SK-N-SH (cell line): ENCODE measurements at regions not wholly inside any gene's neighbourhood (a gene's known extent, or its start where the extent isn't known, plus 50 kb on each side); places are given as distances from the start of the nearest gene placed in this dataset.

Experiments used
- CTCF ChIA-PET: fragments of 300-600, 350-600 bp; formaldehyde crosslinking; extraction: SDS; loops from one replicate; lab custom pipeline; 2021; lab: Yijun Ruan, JAX
- POLR2A ChIA-PET: fragments of 350-600 bp; sonication (Branson Sonifier 250); formaldehyde crosslinking; extraction: SDS; loops from one replicate; lab custom pipeline; 2020; ENCODE audit warnings: antibody characterized with exemption, inconsistent platforms; lab: Yijun Ruan, JAX
- DNase-seq: peaks from one replicate; pipeline ENCODE4 v3.0.0; 2012
- H2AFZ ChIP-seq: fragments of 200-600 bp; sonication (generic); 2 replicates; pipeline ENCODE4 v1.8.1; 2016; ENCODE audit warnings: antibody characterized with exemption, mild to moderate bottlenecking, low read depth
- H3F3A ChIP-seq: fragments of 200-600 bp; sonication (generic); replicated peaks from 2 replicates; pipeline ENCODE3; 2016; ENCODE audit warnings: antibody characterized with exemption, mild to moderate bottlenecking; ENCODE audit not compliant: insufficient read depth
- H3K27ac ChIP-seq, 2 experiments: fragments of 200-500 bp in 1 of 2; fragments of 200-600 bp in 1 of 2; sonication (Bioruptor generic) in 1 of 2; sonication (generic), shearing (Covaris generic) in 1 of 2; 2 replicates each; pipeline versions ENCODE4 v1.5.1 to v1.6.1; 2014 to 2016; ENCODE audit warnings: low read depth in 2 of 2, inconsistent platforms in 1 of 2, low read length in 1 of 2, mild to moderate bottlenecking in 1 of 2, mixed read lengths in 1 of 2
- H3K27me3 ChIP-seq: fragments of 200-600 bp; sonication (generic), shearing (Covaris generic); 2 replicates; pipeline ENCODE4 v1.6.1; 2016; ENCODE audit warnings: mixed run types; ENCODE audit not compliant: insufficient read depth
- H3K36me3 ChIP-seq, 2 experiments: fragments of 200-500 bp in 1 of 2; fragments of 200-600 bp in 1 of 2; sonication (Bioruptor generic) in 1 of 2; sonication (generic) in 1 of 2; replicated peaks in 1 of 2; 2 replicates each; pipeline versions ENCODE3 to v1.5.1; 2014 to 2016; ENCODE audit warnings: low read length in 1 of 2, mild to moderate bottlenecking in 1 of 2; ENCODE audit not compliant: insufficient read depth in 2 of 2, control insufficient read depth in 1 of 2
- H3K4me1 ChIP-seq, 2 experiments: fragments of 200-500 bp in 1 of 2; fragments of 200-600 bp in 1 of 2; sonication (Bioruptor generic) in 1 of 2; sonication (generic), shearing (Covaris generic) in 1 of 2; 2 replicates each; pipeline versions ENCODE4 v1.5.1 to v1.6.1; 2014 to 2016; ENCODE audit warnings: low read depth in 1 of 2, low read length in 1 of 2, mixed run types in 1 of 2; ENCODE audit not compliant: insufficient read depth in 2 of 2, control insufficient read depth in 1 of 2
- H3K4me2 ChIP-seq: fragments of 200-600 bp; sonication (generic), shearing (Covaris generic); 2 replicates; pipeline ENCODE4 v1.6.1; 2017; ENCODE audit warnings: mixed run types
- H3K4me3 ChIP-seq, 2 experiments: fragments of 200-500 bp in 1 of 2; fragments of 200-600 bp in 1 of 2; sonication (Bioruptor generic) in 1 of 2; sonication (generic), shearing (Covaris generic) in 1 of 2; 2 replicates each; pipeline versions ENCODE4 v1.5.1 to v1.8.1; 2014 to 2016; ENCODE audit warnings: low read depth in 2 of 2, inconsistent platforms in 1 of 2, low read length in 1 of 2, mild to moderate bottlenecking in 1 of 2, mixed read lengths in 1 of 2, moderate library complexity in 1 of 2
- H3K79me2 ChIP-seq: fragments of 200-600 bp; sonication (generic); 2 replicates; pipeline ENCODE4 v1.8.1; 2017; ENCODE audit warnings: mild to moderate bottlenecking; ENCODE audit not compliant: insufficient read depth
- H3K9ac ChIP-seq: fragments of 200-600 bp; sonication (generic); 2 replicates; pipeline ENCODE4 v1.6.1; 2017; ENCODE audit warnings: mixed run types
- H3K9me2 ChIP-seq: fragments of 200-600 bp; sonication (generic); 2 replicates; pipeline ENCODE4 v1.6.1; 2017; ENCODE audit warnings: mixed run types
- H3K9me3 ChIP-seq: fragments of 200-600 bp; sonication (generic); 2 replicates; pipeline ENCODE4 v1.6.1; 2017; ENCODE audit warnings: mixed run types, mild to moderate bottlenecking, moderate library complexity
- H4K20me1 ChIP-seq: fragments of 200-600 bp; sonication (generic); 2 replicates; pipeline ENCODE4 v1.6.1; 2017; ENCODE audit warnings: mild to moderate bottlenecking, mixed run types; ENCODE audit not compliant: insufficient read depth
- CTCF ChIP-seq: fragments of 200-600 bp; sonication (generic); IDR thresholded peaks from 2 replicates; pipeline ENCODE4 v1.6.1; 2017; ENCODE audit warnings: antibody characterized with exemption, mild to moderate bottlenecking, moderate library complexity
- ELF1 ChIP-seq: IDR thresholded peaks from 2 replicates; pipeline ENCODE4 v1.4.0; 2012
- FOXJ3 ChIP-seq: sonication (generic); formaldehyde crosslinking; IDR thresholded peaks from 2 replicates; pipeline ENCODE4 v1.5.1; 2020; ENCODE audit warnings: mild to moderate bottlenecking, missing genetic modification reagents
- JUND ChIP-seq: IDR thresholded peaks from 2 replicates; pipeline ENCODE4 v1.4.0; 2012
- MXI1 ChIP-seq: IDR thresholded peaks from 2 replicates; pipeline ENCODE4 v1.6.1; 2012; ENCODE audit warnings: mild to moderate bottlenecking, low read depth, low read length, improper control_type of control experiment
- NFIC ChIP-seq: IDR thresholded peaks from 2 replicates; pipeline ENCODE4 v1.4.0; 2012; ENCODE audit warnings: borderline replicate concordance
- PBX3 ChIP-seq: IDR thresholded peaks from 2 replicates; pipeline ENCODE4; 2012
- POLR2AphosphoS5 ChIP-seq: IDR thresholded peaks from 2 replicates; pipeline ENCODE4 v1.6.1; 2012; ENCODE audit warnings: low read depth, low read length
- REST ChIP-seq: IDR thresholded peaks from 2 replicates; pipeline ENCODE4 v1.6.1; 2012; ENCODE audit warnings: mild to moderate bottlenecking, low read depth, low read length, moderate library complexity
- TAF1 ChIP-seq: IDR thresholded peaks from 2 replicates; pipeline ENCODE4 v1.6.1; 2012; ENCODE audit warnings: low read depth, mild to moderate bottlenecking, low read length, moderate library complexity, borderline replicate concordance
- TCF12 ChIP-seq: IDR thresholded peaks from 2 replicates; pipeline ENCODE4 v1.4.0; 2012
- TEAD4 ChIP-seq: IDR thresholded peaks from 2 replicates; pipeline ENCODE4 v1.4.0; 2012; ENCODE audit warnings: mild to moderate bottlenecking, borderline replicate concordance; ENCODE audit not compliant: insufficient read depth
- USF2 ChIP-seq: fragments of 150-350 bp; IDR thresholded peaks from 2 replicates; pipeline ENCODE4 v1.6.1; 2017; ENCODE audit warnings: antibody characterized with exemption, low read length, low read depth, borderline replicate concordance
- YY1 ChIP-seq: IDR thresholded peaks from 2 replicates; pipeline ENCODE4 v1.4.0; 2012; ENCODE audit warnings: low read depth, mild to moderate bottlenecking
- ZBTB33 ChIP-seq: IDR thresholded peaks from 2 replicates; pipeline ENCODE4 v1.4.0; 2012; ENCODE audit warnings: low read depth, borderline replicate concordance
- whole genome bisulfite sequencing: methylation state at CpG from one replicate; pipeline ENCODE4 v1.1.6; 2017; ENCODE audit warnings: low lambda C conversion rate; 5-methylcytosine and 5-hydroxymethylcytosine counted together

GRCh38 chr1:106727171-106727570 lies 329.3 kb upstream of the PRMT6 start:
- no peaks in the 10 kb centered on the region for H3K27me3 ChIP-seq
- no peak for TF ChIP-seq USF2
- no peak for TF ChIP-seq NFIC
- TF ChIP-seq ELF1 = no peak
- TF ChIP-seq REST = no peak
- no peak for TF ChIP-seq MXI1
- no peak for TF ChIP-seq CTCF
- TF ChIP-seq TEAD4 = no peak
- no peak for TF ChIP-seq TAF1
- TF ChIP-seq FOXJ3 (CRISPR knock-in tag) = no peak
- no peak for TF ChIP-seq TCF12
- no peak for TF ChIP-seq JUND
- TF ChIP-seq YY1 = no peak
- TF ChIP-seq ZBTB33 = no peak
- no peak for TF ChIP-seq PBX3
- no peak for TF ChIP-seq POLR2AphosphoS5
- H3K9me3 ChIP-seq = no peaks in the 10 kb centered on the region; the same call in 1 of the 2 replicates
- H3K79me2 ChIP-seq = no peaks in the 10 kb centered on the region
- no peak for DNase-seq
- H3K27ac ChIP-seq = no peak overlapping the region
- no peaks in the 10 kb centered on the region for H3K9me2 ChIP-seq
- H3K4me3 ChIP-seq = no peak overlapping the region
- WGBS = 21% methylated on average over 3 of the region's 3 CpGs
- ChIA-PET POLR2A (no interaction called here), CTCF (no interaction called here)
- H3F3A ChIP-seq = no peaks in the 10 kb centered on the region
- H3K36me3 ChIP-seq = no peaks in the 10 kb centered on the region
- H3K4me2 ChIP-seq = no peak overlapping the region
- H3K4me1 ChIP-seq = no peaks in the 10 kb centered on the region
- no peak overlapping the region for H3K9ac ChIP-seq
- no peaks in the 10 kb centered on the region for H4K20me1 ChIP-seq
- H2AFZ ChIP-seq = no peak overlapping the region
